Neural cell (in vitro differentiated cells): ENCODE measurements at regions not wholly inside any gene's neighbourhood (a gene's known extent, or its start where the extent isn't known, plus 50 kb on each side); places are given as distances from the start of the nearest gene placed in this dataset.

ENCODE experiments used
- H2AFZ ChIP-seq: fragments of 200-600, 300-800 bp; sonication (generic), shearing (Covaris generic); 2 replicates; pipeline ENCODE4 v1.6.0; 2014; ENCODE audit warnings: low read depth, mild to moderate bottlenecking, antibody characterized with exemption, low read length, moderate library complexity
- H3F3A ChIP-seq: fragments of 200-600 bp; shearing (Covaris generic); 2 replicates; pipeline ENCODE4 v1.6.1; 2016; ENCODE audit warnings: mild to moderate bottlenecking, moderate library complexity, mixed read lengths, antibody characterized with exemption, low read length; ENCODE audit not compliant: insufficient read depth, poor library complexity, severe bottlenecking
- H3K27ac ChIP-seq: fragments of 200-600, 300-800 bp; sonication (generic), shearing (Covaris generic); 2 replicates; pipeline ENCODE4 v1.5.1; 2014; ENCODE audit warnings: mild to moderate bottlenecking, low read length, moderate library complexity
- H3K27me3 ChIP-seq: fragments of 300-800, 200-600 bp; sonication (generic), shearing (Covaris generic); 2 replicates; pipeline ENCODE4 v1.6.0; 2014; ENCODE audit warnings: mild to moderate bottlenecking, low read depth, low read length, moderate library complexity; ENCODE audit not compliant: insufficient read depth
- H3K36me3 ChIP-seq: fragments of 300-800, 200-600 bp; sonication (generic), shearing (Covaris generic); 2 replicates; pipeline ENCODE4 v1.5.1; 2014; ENCODE audit warnings: mild to moderate bottlenecking, antibody characterized with exemption, low read length, moderate library complexity; ENCODE audit not compliant: insufficient read depth
- H3K4me2 ChIP-seq: fragments of 300-800, 200-600 bp; sonication (generic), shearing (Covaris generic); 2 replicates; pipeline ENCODE4 v1.6.0; 2014; ENCODE audit warnings: mild to moderate bottlenecking, low read length
- H3K4me3 ChIP-seq: fragments of 300-800, 200-600 bp; sonication (generic), shearing (Covaris generic); 2 replicates; pipeline ENCODE4 v1.5.1; 2014; ENCODE audit warnings: mild to moderate bottlenecking, low read length, moderate library complexity
- H3K79me2 ChIP-seq: fragments of 200-600 bp; shearing (Covaris generic); replicated peaks from 2 replicates; pipeline ENCODE4 v1.6.0; 2014; ENCODE audit warnings: mild to moderate bottlenecking, low read length, moderate library complexity; ENCODE audit not compliant: insufficient read depth
- H3K9ac ChIP-seq: fragments of 300-800, 200-600 bp; sonication (generic), shearing (Covaris generic); 2 replicates; pipeline ENCODE4 v1.6.1; 2016; ENCODE audit warnings: mild to moderate bottlenecking, low read length, mixed read lengths
- H3K9me2 ChIP-seq: fragments of 200-600 bp; shearing (Covaris generic); 2 replicates; pipeline ENCODE4 v1.6.1; 2016; ENCODE audit warnings: mild to moderate bottlenecking, low read length, mixed read lengths; ENCODE audit not compliant: insufficient read depth
- H3K9me3 ChIP-seq: fragments of 200-600, 300-800 bp; sonication (generic), shearing (Covaris generic); 2 replicates; pipeline ENCODE4 v1.6.1; 2016; ENCODE audit warnings: mild to moderate bottlenecking, mixed run types, low read length, moderate library complexity, mixed read lengths
- H4K20me1 ChIP-seq: fragments of 200-600 bp; shearing (Covaris generic); 2 replicates; pipeline ENCODE4 v1.6.1; 2016; ENCODE audit warnings: mild to moderate bottlenecking, mixed run types; ENCODE audit not compliant: insufficient read depth
- EP300 ChIP-seq: fragments of 450-650 bp; conservative IDR thresholded peaks from 2 replicates; pipeline ENCODE4 v1.6.1; 2014; ENCODE audit warnings: antibody characterized with exemption, mild to moderate bottlenecking, moderate library complexity; ENCODE audit not compliant: poor library complexity, severe bottlenecking
- EZH2 ChIP-seq: fragments of 200-600, 300-800 bp; shearing (Covaris generic), sonication (generic); IDR thresholded peaks from 2 replicates; pipeline ENCODE4 v1.6.1; 2014; ENCODE audit warnings: antibody characterized with exemption, low read length, borderline replicate concordance, mild to moderate bottlenecking; ENCODE audit not compliant: insufficient read depth, poor library complexity, severe bottlenecking
- MXI1 ChIP-seq: fragments of 450-650 bp; conservative IDR thresholded peaks from 2 replicates; pipeline ENCODE4 v1.6.1; 2014; ENCODE audit warnings: antibody characterized with exemption, mild to moderate bottlenecking; ENCODE audit not compliant: poor library complexity, severe bottlenecking
- POLR2AphosphoS5 ChIP-seq: IDR thresholded peaks from 2 replicates; pipeline ENCODE4 v1.6.1; 2012
- RAD21 ChIP-seq: fragments of 450-650 bp; conservative IDR thresholded peaks from 2 replicates; pipeline ENCODE4 v1.6.1; 2014; ENCODE audit warnings: antibody characterized with exemption, mild to moderate bottlenecking, moderate library complexity
- SMC3 ChIP-seq: fragments of 450-650 bp; conservative IDR thresholded peaks from 2 replicates; pipeline ENCODE4 v1.6.1; 2014; ENCODE audit warnings: antibody characterized with exemption, mild to moderate bottlenecking, moderate library complexity; ENCODE audit not compliant: poor library complexity
- TAF1 ChIP-seq: IDR thresholded peaks from 2 replicates; pipeline ENCODE4 v1.6.1; 2012; ENCODE audit warnings: low read depth
- TF ChIP-seq, protein P1 (sequence below): fragments of 450-650 bp; IDR thresholded peaks from 2 replicates; pipeline ENCODE4 v1.5.1; 2014; ENCODE audit warnings: antibody characterized with exemption, mild to moderate bottlenecking, moderate library complexity; ENCODE audit not compliant: poor library complexity, severe bottlenecking
- TF ChIP-seq, protein P2 (sequence below): IDR thresholded peaks from 2 replicates; pipeline ENCODE4 v1.6.1; 2012; ENCODE audit warnings: borderline replicate concordance

DNA sequence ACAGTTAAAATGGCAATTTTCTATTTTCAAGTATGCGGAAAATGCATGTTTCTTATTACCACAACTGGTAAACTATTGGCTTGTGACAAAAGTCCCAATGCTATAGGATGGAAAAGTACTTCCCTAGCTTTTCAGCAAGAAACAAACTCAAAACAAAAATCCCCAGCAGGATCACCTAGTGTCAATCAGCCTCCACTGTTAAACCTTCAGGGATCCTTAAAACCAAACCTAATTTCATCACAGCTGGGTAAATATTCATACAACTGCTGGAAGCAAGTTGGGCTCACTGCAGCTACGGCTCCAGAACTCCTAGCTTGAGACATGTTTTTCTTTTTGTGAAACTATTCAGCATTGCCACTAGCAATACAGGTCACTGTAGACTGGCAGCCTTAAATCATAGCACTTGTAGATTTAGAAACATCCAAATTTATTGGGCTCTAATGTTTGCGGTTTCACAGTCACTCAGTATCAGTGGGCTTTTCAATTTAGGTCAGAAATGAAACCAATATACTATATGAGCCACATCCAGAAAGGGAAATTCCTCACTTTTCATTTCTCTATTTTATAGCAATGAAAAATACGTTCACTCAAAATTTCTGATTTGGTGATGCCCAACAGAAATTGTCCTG is 145.2 kb upstream of the ANK3 start:
- TF ChIP-seq SMC3 = no peak
- no peak for TF ChIP-seq EZH2
- TF ChIP-seq EP300 = no peak
- no peak for TF ChIP-seq TAF1
- TF ChIP-seq MXI1 = no peak
- no peak for TF ChIP-seq RAD21
- TF ChIP-seq, protein P1, sequence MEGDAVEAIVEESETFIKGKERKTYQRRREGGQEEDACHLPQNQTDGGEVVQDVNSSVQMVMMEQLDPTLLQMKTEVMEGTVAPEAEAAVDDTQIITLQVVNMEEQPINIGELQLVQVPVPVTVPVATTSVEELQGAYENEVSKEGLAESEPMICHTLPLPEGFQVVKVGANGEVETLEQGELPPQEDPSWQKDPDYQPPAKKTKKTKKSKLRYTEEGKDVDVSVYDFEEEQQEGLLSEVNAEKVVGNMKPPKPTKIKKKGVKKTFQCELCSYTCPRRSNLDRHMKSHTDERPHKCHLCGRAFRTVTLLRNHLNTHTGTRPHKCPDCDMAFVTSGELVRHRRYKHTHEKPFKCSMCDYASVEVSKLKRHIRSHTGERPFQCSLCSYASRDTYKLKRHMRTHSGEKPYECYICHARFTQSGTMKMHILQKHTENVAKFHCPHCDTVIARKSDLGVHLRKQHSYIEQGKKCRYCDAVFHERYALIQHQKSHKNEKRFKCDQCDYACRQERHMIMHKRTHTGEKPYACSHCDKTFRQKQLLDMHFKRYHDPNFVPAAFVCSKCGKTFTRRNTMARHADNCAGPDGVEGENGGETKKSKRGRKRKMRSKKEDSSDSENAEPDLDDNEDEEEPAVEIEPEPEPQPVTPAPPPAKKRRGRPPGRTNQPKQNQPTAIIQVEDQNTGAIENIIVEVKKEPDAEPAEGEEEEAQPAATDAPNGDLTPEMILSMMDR = no peak
- no peak for TF ChIP-seq POLR2AphosphoS5
- TF ChIP-seq, protein P2, sequence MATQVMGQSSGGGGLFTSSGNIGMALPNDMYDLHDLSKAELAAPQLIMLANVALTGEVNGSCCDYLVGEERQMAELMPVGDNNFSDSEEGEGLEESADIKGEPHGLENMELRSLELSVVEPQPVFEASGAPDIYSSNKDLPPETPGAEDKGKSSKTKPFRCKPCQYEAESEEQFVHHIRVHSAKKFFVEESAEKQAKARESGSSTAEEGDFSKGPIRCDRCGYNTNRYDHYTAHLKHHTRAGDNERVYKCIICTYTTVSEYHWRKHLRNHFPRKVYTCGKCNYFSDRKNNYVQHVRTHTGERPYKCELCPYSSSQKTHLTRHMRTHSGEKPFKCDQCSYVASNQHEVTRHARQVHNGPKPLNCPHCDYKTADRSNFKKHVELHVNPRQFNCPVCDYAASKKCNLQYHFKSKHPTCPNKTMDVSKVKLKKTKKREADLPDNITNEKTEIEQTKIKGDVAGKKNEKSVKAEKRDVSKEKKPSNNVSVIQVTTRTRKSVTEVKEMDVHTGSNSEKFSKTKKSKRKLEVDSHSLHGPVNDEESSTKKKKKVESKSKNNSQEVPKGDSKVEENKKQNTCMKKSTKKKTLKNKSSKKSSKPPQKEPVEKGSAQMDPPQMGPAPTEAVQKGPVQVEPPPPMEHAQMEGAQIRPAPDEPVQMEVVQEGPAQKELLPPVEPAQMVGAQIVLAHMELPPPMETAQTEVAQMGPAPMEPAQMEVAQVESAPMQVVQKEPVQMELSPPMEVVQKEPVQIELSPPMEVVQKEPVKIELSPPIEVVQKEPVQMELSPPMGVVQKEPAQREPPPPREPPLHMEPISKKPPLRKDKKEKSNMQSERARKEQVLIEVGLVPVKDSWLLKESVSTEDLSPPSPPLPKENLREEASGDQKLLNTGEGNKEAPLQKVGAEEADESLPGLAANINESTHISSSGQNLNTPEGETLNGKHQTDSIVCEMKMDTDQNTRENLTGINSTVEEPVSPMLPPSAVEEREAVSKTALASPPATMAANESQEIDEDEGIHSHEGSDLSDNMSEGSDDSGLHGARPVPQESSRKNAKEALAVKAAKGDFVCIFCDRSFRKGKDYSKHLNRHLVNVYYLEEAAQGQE = no peak
- Histone ChIP-seq H3K27ac (no peak overlapping the region), H3K9me2 (no peaks in the 10 kb centered on the region), H3F3A (no peaks in the 10 kb centered on the region), H3K4me2 (no peak overlapping the region), H3K79me2 (peaks cover 61% of the 10 kb centered on the region), H2AFZ (no peak overlapping the region), H3K4me3 (no peak overlapping the region), H3K27me3 (no peaks in the 10 kb centered on the region), H3K9me3 (no peaks in the 10 kb centered on the region), H3K9ac (no peak overlapping the region), H3K36me3 (peaks cover 4% of the 10 kb centered on the region), H4K20me1 (peaks cover 22% of the 10 kb centered on the region)

DNA sequence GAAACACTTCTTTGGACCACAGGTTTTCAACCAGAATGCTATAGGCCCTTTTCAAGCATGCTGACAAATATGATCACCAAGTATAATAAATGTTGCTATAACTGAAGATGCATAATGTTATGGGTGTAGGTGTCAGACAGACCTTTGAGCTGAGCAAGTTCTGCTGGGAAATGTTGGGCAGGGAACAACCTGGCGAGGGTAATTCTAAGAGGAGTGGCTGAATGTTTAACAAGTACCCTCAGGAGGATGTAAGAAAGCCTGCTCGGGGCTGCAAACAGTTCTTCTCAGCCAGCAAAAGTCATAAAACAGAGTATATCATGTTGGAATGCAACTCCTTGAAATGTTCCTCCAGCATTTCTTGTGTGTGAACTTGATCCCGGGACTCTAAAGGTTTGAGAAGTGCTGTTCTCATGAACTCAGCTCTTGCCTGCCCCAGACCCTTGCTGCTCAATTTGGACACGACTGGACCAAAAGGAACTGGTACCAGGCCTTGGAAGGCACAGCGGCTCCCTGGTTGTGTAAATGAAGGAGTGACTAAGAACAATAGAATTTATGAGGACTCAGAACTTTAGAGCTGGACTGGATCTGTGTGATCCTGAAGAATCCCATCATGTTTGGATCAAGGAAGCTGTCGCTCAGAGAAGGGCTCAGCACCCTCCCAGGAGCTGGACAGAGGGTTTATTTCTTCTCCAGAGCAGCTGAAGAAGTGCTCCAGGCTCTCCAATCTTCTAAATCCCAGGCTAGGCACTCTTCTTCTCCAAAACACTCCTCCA is 143.2 kb upstream of the ANK3 start:
- H4K20me1 ChIP-seq = peaks cover 20% of the 10 kb centered on the region
- H3F3A ChIP-seq = no peaks in the 10 kb centered on the region
- H3K4me3 ChIP-seq = no peak overlapping the region
- no peak overlapping the region for H3K27ac ChIP-seq
- no peak overlapping the region for H3K4me2 ChIP-seq
- no peaks in the 10 kb centered on the region for H3K9me3 ChIP-seq
- TF ChIP-seq RAD21 (no peak), EP300 (no peak), MXI1 (no peak), SMC3 (no peak)
- TF ChIP-seq, protein P2 = no peak
- TF ChIP-seq, protein P1 = no peak
- H3K79me2 ChIP-seq = peaks cover 41% of the 10 kb centered on the region
- H3K27me3 ChIP-seq = no peaks in the 10 kb centered on the region
- H3K9ac ChIP-seq = no peak overlapping the region
- no peak overlapping the region for H2AFZ ChIP-seq
- no peaks in the 10 kb centered on the region for H3K9me2 ChIP-seq
- no peaks in the 10 kb centered on the region for H3K36me3 ChIP-seq
